ENCODE measurements at regions not wholly inside any gene's neighbourhood (a gene's known extent, or its start where the extent isn't known, plus 50 kb on each side); places are given as distances from the start of the nearest gene placed in this dataset.

DNA sequence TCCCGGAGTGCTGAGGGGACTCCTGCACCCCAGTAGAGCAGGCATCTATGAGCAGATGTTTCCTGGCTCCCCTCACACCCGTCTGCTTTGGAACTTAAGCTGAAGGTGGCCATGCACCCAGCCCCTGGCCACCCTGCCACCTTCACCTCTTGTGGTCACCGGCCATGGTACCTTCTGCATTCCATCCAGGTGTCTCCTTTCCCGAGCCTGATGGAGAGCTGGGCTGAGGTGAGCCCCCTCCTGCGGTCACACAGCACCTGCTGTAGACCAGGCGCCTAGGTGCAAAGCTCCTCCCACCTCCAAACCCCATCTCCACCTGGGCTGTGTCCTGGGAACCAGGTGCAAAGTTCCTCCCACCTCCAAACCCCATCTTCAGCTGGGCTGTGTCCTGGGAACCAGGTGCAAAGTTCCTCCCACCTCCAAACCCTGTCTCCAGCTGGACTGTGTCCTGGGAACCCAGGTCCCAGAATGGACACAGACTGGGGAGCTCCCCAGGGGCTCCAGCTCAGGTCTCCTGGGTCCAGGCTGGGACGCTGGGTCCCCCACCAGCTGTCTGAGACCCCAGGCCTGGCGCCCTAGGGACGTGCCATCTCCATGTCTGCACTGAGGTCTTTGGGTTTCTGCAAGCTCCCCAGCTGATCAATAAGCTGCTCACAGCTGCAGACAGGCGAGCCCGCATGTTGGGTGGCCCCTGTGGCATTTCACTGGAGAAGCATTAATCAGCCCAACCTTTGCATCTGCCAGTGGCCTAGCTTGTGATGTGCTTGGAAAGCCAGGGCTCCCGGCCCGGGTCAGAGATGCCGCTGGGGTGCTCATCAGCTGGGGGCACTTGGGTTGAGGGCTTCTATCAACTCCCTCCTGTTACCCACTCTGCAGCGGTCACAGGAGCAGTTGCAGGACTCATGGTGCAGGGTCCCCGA, 61.2 kb upstream of the INPP5A start:
- Histone ChIP-seq H3K27ac (no peak overlapping the region), H3K9me3 (no peaks in the 10 kb centered on the region), H3K27me3 (no peaks in the 10 kb centered on the region), H3K4me3 (no peak overlapping the region), H3K36me3 (no peaks in the 10 kb centered on the region), H3K4me1 (peaks cover 0 to 4% (median 0%) of the 10 kb centered on the region in 4 donors)
- TF ChIP-seq POLR2A (IDR thresholded peaks at IDR 0.05) = no peak
- TF ChIP-seq, protein P1, sequence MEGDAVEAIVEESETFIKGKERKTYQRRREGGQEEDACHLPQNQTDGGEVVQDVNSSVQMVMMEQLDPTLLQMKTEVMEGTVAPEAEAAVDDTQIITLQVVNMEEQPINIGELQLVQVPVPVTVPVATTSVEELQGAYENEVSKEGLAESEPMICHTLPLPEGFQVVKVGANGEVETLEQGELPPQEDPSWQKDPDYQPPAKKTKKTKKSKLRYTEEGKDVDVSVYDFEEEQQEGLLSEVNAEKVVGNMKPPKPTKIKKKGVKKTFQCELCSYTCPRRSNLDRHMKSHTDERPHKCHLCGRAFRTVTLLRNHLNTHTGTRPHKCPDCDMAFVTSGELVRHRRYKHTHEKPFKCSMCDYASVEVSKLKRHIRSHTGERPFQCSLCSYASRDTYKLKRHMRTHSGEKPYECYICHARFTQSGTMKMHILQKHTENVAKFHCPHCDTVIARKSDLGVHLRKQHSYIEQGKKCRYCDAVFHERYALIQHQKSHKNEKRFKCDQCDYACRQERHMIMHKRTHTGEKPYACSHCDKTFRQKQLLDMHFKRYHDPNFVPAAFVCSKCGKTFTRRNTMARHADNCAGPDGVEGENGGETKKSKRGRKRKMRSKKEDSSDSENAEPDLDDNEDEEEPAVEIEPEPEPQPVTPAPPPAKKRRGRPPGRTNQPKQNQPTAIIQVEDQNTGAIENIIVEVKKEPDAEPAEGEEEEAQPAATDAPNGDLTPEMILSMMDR (IDR thresholded peaks at IDR 0.05) = no peak
- DNase-seq (peak in 2 of 3 donors; percentile 39), ATAC-seq (no peak)
- WGBS (ENCODE audit: insufficient coverage, low coverage, low lambda C conversion rate, missing lambda C conversion rate) = 61% methylated on average over 2 of the region's 16 CpGs
- intact Hi-C loops (cut with DNase I) = no loop called here

DNA sequence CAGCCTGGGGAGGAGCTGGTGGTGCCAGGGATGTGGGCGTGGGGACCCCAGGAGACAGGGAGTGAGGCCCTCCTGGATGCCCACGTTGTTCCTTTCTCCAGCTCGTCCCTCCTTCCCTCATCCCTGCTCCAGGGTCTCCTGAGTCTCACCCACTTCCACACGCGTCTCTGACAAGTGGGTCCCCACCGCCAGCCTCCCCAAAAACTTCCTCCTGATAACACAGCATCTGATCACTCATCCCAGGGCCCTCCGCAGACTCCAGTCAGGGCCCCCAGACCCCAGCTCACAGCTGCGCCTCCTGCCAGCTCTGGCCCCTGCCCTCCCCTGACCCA, 60.6 kb upstream of the INPP5A start:
- intact Hi-C loops (cut with DNase I) = no loop called here
- no peak for ATAC-seq
- DNase-seq = peak in 1 of 3 donors; percentile 41
- Histone ChIP-seq H3K27me3 (no peaks in the 10 kb centered on the region), H3K4me3 (no peak overlapping the region), H3K27ac (no peak overlapping the region), H3K36me3 (no peaks in the 10 kb centered on the region), H3K9me3 (no peaks in the 10 kb centered on the region), H3K4me1 (peaks cover 0 to 4% (median 0%) of the 10 kb centered on the region in 4 donors)
- TF ChIP-seq, protein P1 (IDR thresholded peaks at IDR 0.05) = no peak
- no peak for TF ChIP-seq POLR2A (IDR thresholded peaks at IDR 0.05)
- WGBS (ENCODE audit: insufficient coverage, low coverage, low lambda C conversion rate, missing lambda C conversion rate) = 40% methylated on average over 1 of the region's 8 CpGs

- 34% methylated on average over 2 of the region's 23 CpGs for WGBS (ENCODE audit: insufficient coverage, low coverage, low lambda C conversion rate, missing lambda C conversion rate)
- no peak overlapping the region for H3K27ac ChIP-seq
These were observed 59.9 kb upstream of the INPP5A start for GRCh38 chr10:132477398-132478340.

GRCh38 chr10:132478341-132479023, 59.1 kb upstream of the INPP5A start:
- Histone ChIP-seq H3K36me3 (no peaks in the 10 kb centered on the region), H3K9me3 (no peaks in the 10 kb centered on the region), H3K27me3 (no peaks in the 10 kb centered on the region), H3K4me3 (no peak overlapping the region), H3K27ac (no peak overlapping the region), H3K4me1 (peaks cover 0 to 4% (median 0%) of the 10 kb centered on the region in 4 donors)
- WGBS (ENCODE audit: insufficient coverage, low coverage, low lambda C conversion rate, missing lambda C conversion rate) = no CpG with 5 or more reads among the region's 18 CpGs
- DNase-seq = peak in 2 of 3 donors; percentile 36 to 37
- ATAC-seq = no peak
- no peak for TF ChIP-seq POLR2A (IDR thresholded peaks at IDR 0.05)
- TF ChIP-seq, protein P1 (IDR thresholded peaks at IDR 0.05) = no peak
- intact Hi-C loops (cut with DNase I) = no loop called here

More at GRCh38 chr10:132477398-132478340, 59.9 kb upstream of the INPP5A start:
- no peak for TF ChIP-seq POLR2A (IDR thresholded peaks at IDR 0.05)
- TF ChIP-seq, protein P1 (IDR thresholded peaks at IDR 0.05) = no peak
- Histone ChIP-seq H3K27me3 (no peaks in the 10 kb centered on the region), H3K4me1 (peaks cover 0 to 4% (median 0%) of the 10 kb centered on the region in 4 donors), H3K4me3 (no peak overlapping the region), H3K9me3 (no peaks in the 10 kb centered on the region), H3K36me3 (no peaks in the 10 kb centered on the region)
- DNase-seq = peak in 2 of 3 donors; percentile 41 to 45
- ATAC-seq = no peak
- intact Hi-C loops (cut with DNase I) = no loop called here

Measured in right lobe of liver (tissue), 6 donors.